ENCODE measurements at regions not wholly inside any gene's neighbourhood (a gene's known extent, or its start where the extent isn't known, plus 50 kb on each side); places are given as distances from the start of the nearest gene placed in this dataset.

- no peak for TF ChIP-seq CTCF (IDR thresholded peaks at IDR 0.05)
- no peak for TF ChIP-seq POLR2A (IDR thresholded peaks at IDR 0.05)
These were observed 292.6 kb upstream of the MGMT start for GRCh38 chr10:129174232-129175014.
